ENCODE measurements at regions not wholly inside any gene's neighbourhood (a gene's known extent, or its start where the extent isn't known, plus 50 kb on each side); places are given as distances from the start of the nearest gene placed in this dataset.

- DNase-seq, result no peak
- no peak overlapping the region for H3K27ac ChIP-seq (replicated peaks)
- intact Hi-C loops (cut with micrococcal nuclease), result no loop called here
- no peaks in the 10 kb centered on the region for H3K27me3 ChIP-seq (ENCODE audit: low read depth)
- H3K4me1 ChIP-seq, result peaks cover 16% of the 10 kb centered on the region
- TF ChIP-seq, protein P1, sequence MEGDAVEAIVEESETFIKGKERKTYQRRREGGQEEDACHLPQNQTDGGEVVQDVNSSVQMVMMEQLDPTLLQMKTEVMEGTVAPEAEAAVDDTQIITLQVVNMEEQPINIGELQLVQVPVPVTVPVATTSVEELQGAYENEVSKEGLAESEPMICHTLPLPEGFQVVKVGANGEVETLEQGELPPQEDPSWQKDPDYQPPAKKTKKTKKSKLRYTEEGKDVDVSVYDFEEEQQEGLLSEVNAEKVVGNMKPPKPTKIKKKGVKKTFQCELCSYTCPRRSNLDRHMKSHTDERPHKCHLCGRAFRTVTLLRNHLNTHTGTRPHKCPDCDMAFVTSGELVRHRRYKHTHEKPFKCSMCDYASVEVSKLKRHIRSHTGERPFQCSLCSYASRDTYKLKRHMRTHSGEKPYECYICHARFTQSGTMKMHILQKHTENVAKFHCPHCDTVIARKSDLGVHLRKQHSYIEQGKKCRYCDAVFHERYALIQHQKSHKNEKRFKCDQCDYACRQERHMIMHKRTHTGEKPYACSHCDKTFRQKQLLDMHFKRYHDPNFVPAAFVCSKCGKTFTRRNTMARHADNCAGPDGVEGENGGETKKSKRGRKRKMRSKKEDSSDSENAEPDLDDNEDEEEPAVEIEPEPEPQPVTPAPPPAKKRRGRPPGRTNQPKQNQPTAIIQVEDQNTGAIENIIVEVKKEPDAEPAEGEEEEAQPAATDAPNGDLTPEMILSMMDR (IDR thresholded peaks at IDR 0.05; ENCODE audit: borderline replicate concordance), result no peak
- H3K4me3 ChIP-seq, result no peak overlapping the region
- no peaks in the 10 kb centered on the region for H3K36me3 ChIP-seq
- H3K9me3 ChIP-seq (replicated peaks), result no peaks in the 10 kb centered on the region
These were observed 99.0 kb upstream of the KIF26B start for GRCh38 chr1:245055752-245056151.

DNA sequence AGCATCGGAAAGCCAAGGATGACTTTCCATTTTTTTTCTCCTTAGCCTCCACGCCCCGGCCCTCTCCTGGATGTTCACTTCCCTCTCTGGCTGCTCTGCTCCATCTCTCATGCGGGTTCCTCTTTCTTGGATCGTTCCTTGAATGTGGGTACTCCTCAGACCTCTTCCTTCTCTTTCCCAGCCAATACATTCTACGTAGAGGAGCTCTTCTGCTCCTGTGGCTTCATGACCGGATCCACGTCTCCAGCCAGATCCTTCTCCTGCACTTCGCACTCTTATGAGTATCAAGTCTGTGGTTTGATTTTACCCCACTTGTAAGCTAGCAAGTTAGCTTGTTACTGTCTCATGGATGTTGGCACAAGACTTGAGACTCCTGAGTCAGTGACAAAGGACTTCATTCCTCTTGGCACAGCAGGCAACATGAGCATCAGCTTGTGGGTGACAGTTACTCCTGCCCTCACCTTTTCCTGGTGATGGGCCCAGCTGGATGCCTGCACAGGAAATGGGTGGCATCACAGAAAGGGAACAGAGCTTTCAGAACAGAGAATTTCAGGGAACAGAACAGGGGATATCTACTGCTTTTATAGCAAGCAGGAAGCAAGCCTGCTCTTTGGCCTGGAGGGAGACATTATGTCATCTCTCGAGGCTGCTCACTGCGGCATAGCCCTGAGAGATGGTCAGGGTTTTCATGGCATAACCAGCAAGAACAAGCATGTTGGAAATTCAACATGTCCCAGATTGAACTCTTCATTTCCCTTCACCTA lies 100.1 kb upstream of the KIF26B start:
- Histone ChIP-seq H3K4me3 (no peak overlapping the region), H3K27ac (replicated peaks) (no peak overlapping the region), H3K4me1 (peaks cover 14% of the 10 kb centered on the region), H3K27me3 (ENCODE audit: low read depth) (no peaks in the 10 kb centered on the region), H3K9me3 (replicated peaks) (no peaks in the 10 kb centered on the region), H3K36me3 (no peaks in the 10 kb centered on the region)
- intact Hi-C loops (cut with micrococcal nuclease), result no loop called here
- TF ChIP-seq, protein P1 (IDR thresholded peaks at IDR 0.05; ENCODE audit: borderline replicate concordance), result no peak
- DNase-seq, result no peak

DNA sequence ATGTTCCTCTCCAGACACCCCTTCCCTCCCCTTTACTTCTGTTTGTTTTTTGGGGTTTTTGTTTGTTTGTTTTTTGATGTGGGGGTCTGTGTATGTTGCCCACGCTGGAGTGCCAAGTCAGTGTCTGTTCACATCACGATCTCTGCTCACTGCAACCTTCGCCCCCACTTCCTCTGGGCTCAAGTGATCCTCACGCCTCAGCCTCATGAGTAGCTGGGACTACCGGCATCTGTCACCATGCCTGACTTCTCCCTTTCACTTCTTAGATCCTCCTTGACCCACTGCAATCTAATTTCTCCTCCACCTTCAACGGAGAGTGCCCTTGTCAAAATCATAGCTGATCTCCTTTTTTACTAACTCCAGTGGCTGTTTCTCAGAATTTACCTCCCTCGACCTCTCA lies 100.7 kb upstream of the KIF26B start:
- Histone ChIP-seq H3K9me3 (replicated peaks) (no peaks in the 10 kb centered on the region), H3K36me3 (no peaks in the 10 kb centered on the region), H3K4me3 (no peak overlapping the region), H3K27ac (replicated peaks) (no peak overlapping the region), H3K4me1 (peaks cover 14% of the 10 kb centered on the region), H3K27me3 (ENCODE audit: low read depth) (no peaks in the 10 kb centered on the region)
- intact Hi-C loops (cut with micrococcal nuclease), result no loop called here
- TF ChIP-seq, protein P1 (IDR thresholded peaks at IDR 0.05; ENCODE audit: borderline replicate concordance), result no peak
- DNase-seq, result no peak

GRCh38 chr1:245052258-245052657 lies 102.5 kb upstream of the KIF26B start:
- DNase-seq, result no peak
- intact Hi-C loops (cut with micrococcal nuclease), result no loop called here
- H3K4me1 ChIP-seq, result peaks cover 14% of the 10 kb centered on the region
- no peaks in the 10 kb centered on the region for H3K9me3 ChIP-seq (replicated peaks)
- H3K27me3 ChIP-seq (ENCODE audit: low read depth), result no peaks in the 10 kb centered on the region
- TF ChIP-seq, protein P1 (IDR thresholded peaks at IDR 0.05; ENCODE audit: borderline replicate concordance), result no peak
- H3K36me3 ChIP-seq, result no peaks in the 10 kb centered on the region
- no peak overlapping the region for H3K27ac ChIP-seq (replicated peaks)
- H3K4me3 ChIP-seq, result no peak overlapping the region

DNA sequence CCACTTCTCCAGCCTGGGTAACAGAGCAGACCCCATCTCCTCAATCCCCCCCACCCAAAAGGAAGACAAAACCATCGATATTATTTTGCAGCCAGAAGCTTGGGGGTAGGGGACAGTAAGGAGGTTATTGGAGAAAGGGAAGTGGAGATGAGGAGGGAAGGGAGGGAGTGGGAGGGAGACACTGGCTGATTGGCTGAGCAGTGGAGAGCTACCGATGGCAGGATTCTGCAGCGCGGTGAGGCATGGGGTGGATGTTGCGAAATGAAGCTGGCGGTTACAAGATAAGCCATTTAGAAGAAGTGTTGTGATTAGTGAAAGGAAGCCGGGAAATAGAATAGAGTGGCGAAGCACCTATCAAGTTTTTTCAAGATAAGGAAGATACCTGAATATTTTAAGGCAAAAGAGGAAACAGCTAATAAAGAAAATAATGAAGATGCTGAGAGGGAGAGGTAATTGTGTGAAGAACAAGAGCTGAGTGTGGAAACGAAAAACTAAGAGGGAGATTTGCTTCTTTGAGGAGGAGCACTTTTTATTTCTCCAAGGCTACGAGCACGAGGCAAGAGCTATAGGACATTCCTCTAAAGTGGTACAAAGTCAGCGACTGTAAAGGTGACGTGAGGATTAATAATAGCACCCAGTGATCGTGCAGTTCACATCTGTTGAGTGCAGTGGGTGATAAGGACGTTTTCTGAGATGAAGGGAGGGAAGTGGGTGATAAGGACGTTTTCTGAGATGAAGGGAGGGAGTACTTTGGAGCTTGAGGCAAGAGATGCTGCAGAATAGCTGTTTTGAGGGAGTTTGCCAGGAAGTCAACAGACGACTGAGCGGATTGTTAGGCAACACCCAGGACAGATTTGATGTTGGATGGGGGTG lies 103.2 kb upstream of the KIF26B start:
- TF ChIP-seq, protein P1 (IDR thresholded peaks at IDR 0.05; ENCODE audit: borderline replicate concordance), result no peak
- H3K9me3 ChIP-seq (replicated peaks), result no peaks in the 10 kb centered on the region
- peak; percentile 34 for DNase-seq
- no peaks in the 10 kb centered on the region for H3K27me3 ChIP-seq (ENCODE audit: low read depth)
- no peaks in the 10 kb centered on the region for H3K36me3 ChIP-seq
- peak overlapping the region; percentile 54 for H3K27ac ChIP-seq (replicated peaks)
- intact Hi-C loops (cut with micrococcal nuclease), result no loop called here
- peak overlapping the region; percentile 39 for H3K4me3 ChIP-seq
- peaks cover 19% of the 10 kb centered on the region for H3K4me1 ChIP-seq

Measured in left ventricle myocardium inferior (tissue), 1 donor.